Small intestine (tissue), 7 donors: ENCODE measurements at regions not wholly inside any gene's neighbourhood (a gene's known extent, or its start where the extent isn't known, plus 50 kb on each side); places are given as distances from the start of the nearest gene placed in this dataset.

Experiments used
- DNase-seq, 2 donors: peaks; one replicate each; pipeline versions ENCODE4 v3.0.0 to v3.0.0-alpha.2; 2013
- FAIRE-seq: peaks from 2 replicates; lab custom pipeline; 2012; peaks lifted over from hg19 to GRCh38; lab: Jason Lieb, UNC
- H3K27ac ChIP-seq, 3 donors: one replicate each; pipeline ENCODE4 v1.5.1; 2013; ENCODE audit warnings: low read length in 2 of 3, mild to moderate bottlenecking in 2 of 3, control low read depth in 1 of 3, inconsistent platforms in 1 of 3, low read depth in 1 of 3, moderate library complexity in 1 of 3
- H3K27me3 ChIP-seq, 3 donors: one replicate each; pipeline ENCODE4 v1.6.1; 2013; ENCODE audit warnings: low read length in 3 of 3, inconsistent platforms in 1 of 3; ENCODE audit not compliant: control insufficient read depth in 3 of 3, insufficient read depth in 3 of 3
- H3K36me3 ChIP-seq, 3 donors: one replicate each; pipeline ENCODE4 v1.6.1; 2013; ENCODE audit warnings: low read length in 3 of 3, inconsistent platforms in 1 of 3, low read depth in 1 of 3, mild to moderate bottlenecking in 1 of 3, moderate library complexity in 1 of 3; ENCODE audit not compliant: control insufficient read depth in 3 of 3, insufficient read depth in 2 of 3
- H3K4me1 ChIP-seq, 3 donors: one replicate each; pipeline ENCODE4 v1.6.1; 2013; ENCODE audit warnings: low read length in 2 of 3, inconsistent platforms in 1 of 3, low read depth in 1 of 3, mild to moderate bottlenecking in 1 of 3, moderate library complexity in 1 of 3; ENCODE audit not compliant: control insufficient read depth in 3 of 3, insufficient read depth in 2 of 3
- H3K4me3 ChIP-seq, 3 donors: one replicate each; pipeline ENCODE4 v1.5.1; 2013; ENCODE audit warnings: low read length in 3 of 3, control low read depth in 1 of 3, inconsistent platforms in 1 of 3, low read depth in 1 of 3, mild to moderate bottlenecking in 1 of 3, moderate library complexity in 1 of 3
- H3K9me3 ChIP-seq, 2 donors: one replicate each; pipeline ENCODE4 v1.6.1; 2013; ENCODE audit warnings: low read depth in 1 of 2, low read length in 1 of 2; ENCODE audit not compliant: control insufficient read depth in 2 of 2, insufficient read depth in 1 of 2
- WGBS, 3 donors: extraction: QIAGEN DNeasy Blood & Tissue Kit; methylation state at CpG; one replicate each; pipeline ENCODE4 v1.1.7; 2013; 5-methylcytosine and 5-hydroxymethylcytosine counted together
- donor health status: healthy with polysubstance abuse.
- donor health status: control.
- donor health status: control.
- donor health status: Bipolar disorder and iron deficiency.
- donor health status: healthy.

GRCh38 chr6:145069966-145070365, 665.4 kb downstream of the EPM2A start:
- no peak for DNase-seq
- Histone ChIP-seq H3K9me3 (no peaks in the 10 kb centered on the region), H3K4me1 (no peaks in the 10 kb centered on the region), H3K27ac (no peak overlapping the region), H3K4me3 (no peak overlapping the region), H3K36me3 (no peaks in the 10 kb centered on the region), H3K27me3 (no peaks in the 10 kb centered on the region)
- FAIRE-seq = no peak
- 69 to 85% (median 78%) methylated on average over 2 of the region's 2 CpGs for WGBS, 3 donors

- 57 to 92% (median 90%) methylated on average over 2 of the region's 2 CpGs for WGBS, 3 donors
- FAIRE-seq = no peak
These were observed 664.5 kb downstream of the EPM2A start for GRCh38 chr6:145070791-145071190.

GRCh38 chr6:145071836-145072235, 663.5 kb downstream of the EPM2A start:
- FAIRE-seq = no peak
- 78 to 85% (median 83%) methylated on average over 2 of the region's 2 CpGs for WGBS, 3 donors
- Histone ChIP-seq H3K36me3 (no peaks in the 10 kb centered on the region), H3K4me1 (no peaks in the 10 kb centered on the region), H3K4me3 (no peak overlapping the region), H3K27me3 (no peaks in the 10 kb centered on the region), H3K9me3 (peaks cover 0 to 2% of the 10 kb centered on the region in 2 donors), H3K27ac (no peak overlapping the region)
- DNase-seq = no peak

More at GRCh38 chr6:145070791-145071190, 664.5 kb downstream of the EPM2A start:
- H3K4me1 ChIP-seq = no peaks in the 10 kb centered on the region
- H3K4me3 ChIP-seq = no peak overlapping the region
- H3K36me3 ChIP-seq = no peaks in the 10 kb centered on the region
- H3K27ac ChIP-seq = no peak overlapping the region
- DNase-seq = no peak
- no peaks in the 10 kb centered on the region for H3K9me3 ChIP-seq
- no peaks in the 10 kb centered on the region for H3K27me3 ChIP-seq

- Histone ChIP-seq H3K4me1 (no peaks in the 10 kb centered on the region), H3K27me3 (no peaks in the 10 kb centered on the region), H3K36me3 (no peaks in the 10 kb centered on the region), H3K27ac (no peak overlapping the region), H3K9me3 (peaks cover 0 to 2% of the 10 kb centered on the region in 2 donors), H3K4me3 (no peak overlapping the region)
- WGBS, 3 donors = 60 to 80% (median 64%) methylated on average over 2 of the region's 2 CpGs
- DNase-seq = no peak
- no peak for FAIRE-seq
These were observed 661.5 kb downstream of the EPM2A start for GRCh38 chr6:145073811-145074210.

GRCh38 chr6:145074805-145075204, 660.5 kb downstream of the EPM2A start:
- H3K36me3 ChIP-seq = no peaks in the 10 kb centered on the region
- peaks cover 0 to 2% of the 10 kb centered on the region in 2 donors for H3K9me3 ChIP-seq
- H3K4me3 ChIP-seq = no peak overlapping the region
- H3K4me1 ChIP-seq = no peaks in the 10 kb centered on the region
- no peaks in the 10 kb centered on the region for H3K27me3 ChIP-seq
- H3K27ac ChIP-seq = no peak overlapping the region
- FAIRE-seq = no peak
- no peak for DNase-seq

- peaks cover 0 to 2% of the 10 kb centered on the region in 2 donors for H3K9me3 ChIP-seq
- H3K36me3 ChIP-seq = no peaks in the 10 kb centered on the region
- no peak for DNase-seq
- H3K27me3 ChIP-seq = no peaks in the 10 kb centered on the region
- no peak overlapping the region for H3K4me3 ChIP-seq
- no peaks in the 10 kb centered on the region for H3K4me1 ChIP-seq
- H3K27ac ChIP-seq = no peak overlapping the region
- 19 to 51% (median 33%) methylated on average over 1 of the region's 1 CpG for WGBS, 3 donors
- no peak for FAIRE-seq
These were observed 659.9 kb downstream of the EPM2A start for GRCh38 chr6:145075425-145075824.

- DNase-seq (no peak), FAIRE-seq (no peak)
- H3K36me3 ChIP-seq = no peaks in the 10 kb centered on the region
- no peak overlapping the region for H3K4me3 ChIP-seq
- whole genome bisulfite sequencing, 3 donors = 86 to 88% (median 87%) methylated on average over 8 of the region's 8 CpGs
- no peaks in the 10 kb centered on the region for H3K4me1 ChIP-seq
- no peak overlapping the region for H3K27ac ChIP-seq
- no peaks in the 10 kb centered on the region for H3K27me3 ChIP-seq
- peaks cover 0 to 2% of the 10 kb centered on the region in 2 donors for H3K9me3 ChIP-seq
These were observed 659.0 kb downstream of the EPM2A start for GRCh38 chr6:145076115-145076841.

GRCh38 chr6:145077382-145077781, 657.9 kb downstream of the EPM2A start:
- H3K4me3 ChIP-seq = no peak overlapping the region
- FAIRE-seq = no peak
- WGBS, 3 donors = 79 to 88% (median 81%) methylated on average over 1 of the region's 1 CpG

GRCh38 chr6:145080651-145081050, 654.7 kb downstream of the EPM2A start:
- H3K27ac ChIP-seq = no peak overlapping the region
- H3K4me3 ChIP-seq = no peak overlapping the region
- FAIRE-seq (no peak), DNase-seq (no peak)
- H3K9me3 ChIP-seq = peaks cover 0 to 2% of the 10 kb centered on the region in 2 donors
- no peaks in the 10 kb centered on the region for H3K36me3 ChIP-seq
- no peaks in the 10 kb centered on the region for H3K4me1 ChIP-seq
- 70 to 79% (median 77%) methylated on average over 2 of the region's 2 CpGs for WGBS, 3 donors
- H3K27me3 ChIP-seq = no peaks in the 10 kb centered on the region

More at GRCh38 chr6:145077382-145077781, 657.9 kb downstream of the EPM2A start:
- Histone ChIP-seq H3K36me3 (no peaks in the 10 kb centered on the region), H3K4me1 (no peaks in the 10 kb centered on the region), H3K27ac (no peak overlapping the region), H3K27me3 (no peaks in the 10 kb centered on the region), H3K9me3 (peaks cover 0 to 2% of the 10 kb centered on the region in 2 donors)
- no peak for DNase-seq
